WERI-Rb-1 (cell line): ENCODE measurements at regions not wholly inside any gene's neighbourhood (a gene's known extent, or its start where the extent isn't known, plus 50 kb on each side); places are given as distances from the start of the nearest gene placed in this dataset.

Experiments
- DNase-seq: peaks from one replicate; pipeline ENCODE4 v3.0.0-alpha.2; 2020
- H3K27ac ChIP-seq: fragments of 250-450 bp; sonication (Bioruptor Pico); 2 replicates; pipeline ENCODE4 v1.5.1; 2020; ENCODE audit warnings: mild to moderate bottlenecking, moderate library complexity
- H3K27me3 ChIP-seq: fragments of 250-450 bp; sonication (Bioruptor Pico); 2 replicates; pipeline ENCODE4 v1.5.1; 2021; ENCODE audit warnings: mild to moderate bottlenecking, low read depth, moderate library complexity; ENCODE audit not compliant: insufficient read depth, severe bottlenecking
- H3K36me3 ChIP-seq: fragments of 250-450 bp; sonication (Bioruptor Pico); 2 replicates; pipeline ENCODE4 v1.5.1; 2020; ENCODE audit warnings: mild to moderate bottlenecking, moderate library complexity
- H3K4me3 ChIP-seq: 2 replicates; pipeline ENCODE4 v1.5.1; 2011; ENCODE audit warnings: low read depth, mild to moderate bottlenecking, control low read depth, low read length
- H3K9me3 ChIP-seq: fragments of 250-450 bp; sonication (Bioruptor Pico); 2 replicates; pipeline ENCODE4 v1.5.1; 2021; ENCODE audit warnings: mild to moderate bottlenecking, moderate library complexity; ENCODE audit not compliant: severe bottlenecking
- TF ChIP-seq, protein P1 (sequence below): IDR thresholded peaks from 2 replicates; pipeline ENCODE4 v1.5.1; 2011; ENCODE audit warnings: low read depth, mild to moderate bottlenecking, control low read depth, inconsistent platforms, low read length

DNA sequence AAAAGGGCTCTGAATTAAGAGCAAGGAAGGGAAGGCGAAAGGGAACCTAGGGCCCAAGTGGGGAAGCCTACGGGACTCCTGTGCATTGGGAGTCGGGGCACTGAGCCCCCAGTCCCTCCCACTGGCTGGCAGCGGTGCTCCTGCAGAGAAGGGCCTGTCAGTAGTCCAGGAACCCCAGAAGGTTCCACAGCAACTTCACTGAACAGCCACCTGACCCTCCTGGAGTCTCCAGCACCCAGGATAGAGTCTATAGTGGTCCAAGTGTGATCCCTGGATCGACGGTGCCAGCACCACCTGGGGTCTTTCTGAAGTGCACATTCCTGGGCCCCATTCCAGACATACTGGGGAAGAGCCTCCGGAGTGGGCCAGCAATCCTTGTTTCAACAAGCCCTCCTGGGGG lies 100.0 kb upstream of the B3GAT1 start:
- TF ChIP-seq, protein P1, sequence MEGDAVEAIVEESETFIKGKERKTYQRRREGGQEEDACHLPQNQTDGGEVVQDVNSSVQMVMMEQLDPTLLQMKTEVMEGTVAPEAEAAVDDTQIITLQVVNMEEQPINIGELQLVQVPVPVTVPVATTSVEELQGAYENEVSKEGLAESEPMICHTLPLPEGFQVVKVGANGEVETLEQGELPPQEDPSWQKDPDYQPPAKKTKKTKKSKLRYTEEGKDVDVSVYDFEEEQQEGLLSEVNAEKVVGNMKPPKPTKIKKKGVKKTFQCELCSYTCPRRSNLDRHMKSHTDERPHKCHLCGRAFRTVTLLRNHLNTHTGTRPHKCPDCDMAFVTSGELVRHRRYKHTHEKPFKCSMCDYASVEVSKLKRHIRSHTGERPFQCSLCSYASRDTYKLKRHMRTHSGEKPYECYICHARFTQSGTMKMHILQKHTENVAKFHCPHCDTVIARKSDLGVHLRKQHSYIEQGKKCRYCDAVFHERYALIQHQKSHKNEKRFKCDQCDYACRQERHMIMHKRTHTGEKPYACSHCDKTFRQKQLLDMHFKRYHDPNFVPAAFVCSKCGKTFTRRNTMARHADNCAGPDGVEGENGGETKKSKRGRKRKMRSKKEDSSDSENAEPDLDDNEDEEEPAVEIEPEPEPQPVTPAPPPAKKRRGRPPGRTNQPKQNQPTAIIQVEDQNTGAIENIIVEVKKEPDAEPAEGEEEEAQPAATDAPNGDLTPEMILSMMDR, result no peak
- H3K4me3 ChIP-seq, result no peak overlapping the region
- H3K27ac ChIP-seq, result no peak overlapping the region
- H3K9me3 ChIP-seq, result no peaks in the 10 kb centered on the region
- H3K27me3 ChIP-seq, result no peaks in the 10 kb centered on the region
- H3K36me3 ChIP-seq, result no peaks in the 10 kb centered on the region
- no peak for DNase-seq

DNA sequence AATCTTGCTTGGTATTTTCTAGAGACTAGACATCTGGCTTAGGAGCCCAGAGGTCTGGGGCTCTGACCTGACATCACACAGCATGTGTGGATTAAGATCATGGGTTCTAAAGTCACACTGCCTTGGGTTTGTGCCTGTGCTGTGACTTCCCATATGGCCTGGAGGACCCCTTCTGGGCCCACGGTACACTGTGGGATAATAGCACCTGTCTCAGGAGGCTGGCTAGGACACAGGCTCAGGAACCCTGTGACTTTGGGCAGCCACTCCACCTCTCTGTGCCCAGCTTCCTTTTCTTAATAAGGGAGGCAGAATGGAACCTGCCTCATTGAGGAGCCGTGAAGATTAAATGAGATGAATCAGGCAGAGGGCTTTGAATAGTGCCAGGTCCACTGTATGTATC lies 99.2 kb upstream of the B3GAT1 start:
- Histone ChIP-seq H3K9me3 (no peaks in the 10 kb centered on the region), H3K27ac (no peak overlapping the region)

DNA sequence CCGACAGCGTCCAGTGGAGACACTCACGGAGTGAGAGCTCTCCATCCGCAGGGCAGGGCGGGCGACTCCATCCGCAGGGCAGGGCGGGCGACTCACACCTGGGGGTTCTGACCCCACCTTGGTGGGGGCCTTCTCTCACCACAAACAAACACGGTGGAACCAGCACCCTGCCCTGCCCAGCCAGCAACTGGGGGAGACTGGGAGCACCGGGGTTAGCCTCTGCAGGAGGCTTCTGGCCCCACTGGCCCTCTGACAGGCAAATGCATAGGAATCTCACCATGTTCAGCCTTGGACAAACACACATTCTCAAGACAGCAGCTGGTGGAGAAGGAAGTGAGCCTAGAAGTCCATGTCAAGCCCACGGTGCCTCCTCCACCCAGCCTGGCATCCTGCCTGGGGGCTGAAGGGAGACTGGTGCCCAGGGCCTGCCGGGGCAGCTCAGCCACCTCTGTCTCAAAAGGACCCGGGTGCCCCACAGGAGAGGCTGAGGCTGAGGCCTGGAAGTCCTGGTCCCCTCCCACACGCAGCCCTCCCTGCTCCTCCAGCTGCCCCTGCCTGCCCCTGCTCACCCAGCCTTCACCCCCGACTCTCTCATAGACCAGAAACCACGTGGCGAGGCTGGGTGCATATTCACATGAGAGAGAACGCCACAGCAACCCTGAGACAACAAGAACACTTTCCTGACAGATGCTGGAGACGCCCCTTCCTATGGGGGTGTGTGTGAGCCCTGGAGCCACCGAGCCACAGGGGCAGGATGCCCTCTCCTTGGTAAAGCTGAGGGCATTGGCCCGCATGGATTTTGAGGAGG lies 98.4 kb upstream of the B3GAT1 start:
- H3K9me3 ChIP-seq, result no peaks in the 10 kb centered on the region
- H3K36me3 ChIP-seq, result no peaks in the 10 kb centered on the region
- no peak overlapping the region for H3K4me3 ChIP-seq
- H3K27me3 ChIP-seq, result no peaks in the 10 kb centered on the region
- peak; percentile 6 for DNase-seq
- H3K27ac ChIP-seq, result no peak overlapping the region
- TF ChIP-seq, protein P1, result no peak

More for the DNA sequence above, 99.2 kb upstream of the B3GAT1 start:
- TF ChIP-seq, protein P1, result no peak
- Histone ChIP-seq H3K4me3 (no peak overlapping the region), H3K36me3 (no peaks in the 10 kb centered on the region), H3K27me3 (no peaks in the 10 kb centered on the region)
- DNase-seq, result no peak

DNA sequence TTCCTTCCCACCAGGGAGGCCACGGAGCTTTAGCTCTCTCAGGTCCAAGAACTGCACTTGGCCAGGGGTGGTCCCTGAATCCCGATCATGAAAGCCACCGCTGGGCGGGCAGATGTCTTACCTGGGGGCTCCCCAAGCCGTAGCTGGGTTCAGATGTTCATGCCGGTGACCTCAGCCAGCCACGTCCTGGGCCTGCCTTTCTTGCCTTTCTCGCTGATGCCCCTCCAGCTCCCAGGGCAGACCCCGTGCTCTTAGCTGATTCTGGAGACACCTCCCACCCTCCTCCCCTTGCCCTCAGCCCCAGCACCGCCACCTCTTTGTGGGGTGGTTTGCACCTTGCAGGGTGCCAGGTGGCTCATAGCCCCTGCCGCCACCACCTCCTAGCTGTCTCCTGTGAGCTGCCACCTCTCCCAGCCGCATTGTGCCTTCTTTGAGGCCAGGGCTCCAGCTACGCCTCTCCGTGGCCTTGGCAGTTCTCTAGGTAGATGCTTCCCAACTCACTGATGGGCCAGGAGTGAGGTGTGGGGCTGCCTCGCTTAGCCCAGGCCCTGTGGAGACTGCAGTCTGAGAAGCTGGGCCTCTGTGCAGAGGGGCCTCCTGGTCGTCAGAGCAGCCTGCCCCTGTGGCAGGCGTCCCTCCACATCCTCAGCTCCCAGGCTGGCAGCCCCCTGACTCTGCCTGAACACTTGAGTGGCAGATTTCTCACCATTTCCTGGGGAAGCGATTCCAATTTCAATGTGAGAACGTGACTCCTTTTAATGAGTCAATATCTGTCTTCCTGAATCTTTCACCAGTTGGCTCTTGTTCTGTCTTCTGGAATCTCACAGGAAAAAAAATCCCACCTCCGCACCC lies 97.6 kb upstream of the B3GAT1 start:
- Histone ChIP-seq H3K27me3 (no peaks in the 10 kb centered on the region), H3K9me3 (no peaks in the 10 kb centered on the region), H3K36me3 (no peaks in the 10 kb centered on the region), H3K4me3 (no peak overlapping the region), H3K27ac (no peak overlapping the region)
- TF ChIP-seq, protein P1, result no peak
- DNase-seq, result peak; percentile 2

DNA sequence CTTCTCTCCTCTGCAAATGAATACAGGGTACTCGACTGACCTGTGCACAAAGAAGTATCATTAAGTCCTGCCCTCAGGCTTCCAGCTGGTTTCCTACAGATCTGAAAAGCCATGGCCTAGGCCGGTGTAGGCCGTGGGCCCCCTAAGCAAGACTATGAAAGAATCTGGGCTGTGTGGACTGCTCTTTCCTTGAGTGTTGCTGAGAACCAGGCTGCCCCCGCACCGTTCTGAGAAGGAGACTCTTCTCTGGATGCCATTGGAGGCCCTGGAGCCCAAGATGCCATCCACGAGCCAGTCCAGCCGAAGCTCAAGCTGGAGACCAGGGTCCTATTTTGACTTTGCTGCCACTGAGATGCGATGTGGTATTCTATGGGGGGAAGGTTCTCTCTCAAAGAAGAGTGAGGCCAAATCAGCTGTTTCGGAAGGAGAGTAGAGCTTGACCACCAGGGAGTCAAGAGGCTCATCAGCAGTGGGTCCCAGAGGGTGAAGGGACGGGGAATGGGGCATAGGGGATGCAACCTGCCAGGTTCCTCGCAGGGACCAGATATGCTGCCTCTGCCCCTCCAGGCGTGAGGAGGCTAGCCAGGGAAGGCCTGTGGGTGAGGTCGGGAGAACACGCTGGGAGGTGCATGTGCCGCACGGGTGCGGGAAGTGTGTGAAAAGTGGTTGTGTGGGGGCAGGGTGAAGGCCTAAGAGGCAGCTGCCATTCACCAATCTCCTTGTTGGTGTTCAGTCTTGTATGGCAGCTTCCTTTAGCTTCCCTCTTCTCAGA lies 96.4 kb upstream of the B3GAT1 start:
- H3K4me3 ChIP-seq, result no peak overlapping the region
- peak; percentile 1 for DNase-seq
- TF ChIP-seq, protein P1, result no peak
- no peaks in the 10 kb centered on the region for H3K9me3 ChIP-seq
- no peaks in the 10 kb centered on the region for H3K27me3 ChIP-seq
- no peak overlapping the region for H3K27ac ChIP-seq
- H3K36me3 ChIP-seq, result no peaks in the 10 kb centered on the region
